SK-N-SH (cell line): ENCODE measurements at regions not wholly inside any gene's neighbourhood (a gene's known extent, or its start where the extent isn't known, plus 50 kb on each side); places are given as distances from the start of the nearest gene placed in this dataset.

Experiments used
- EP300 ChIP-seq, 2 experiments: IDR thresholded peaks; 2 replicates each; pipeline versions ENCODE4 v1.4.0 to v1.6.1; 2012; ENCODE audit warnings: borderline replicate concordance in 1 of 2, low read depth in 1 of 2, low read length in 1 of 2
- GATA2 ChIP-seq: sonication (generic); formaldehyde crosslinking; IDR thresholded peaks from 2 replicates; pipeline ENCODE4 v1.5.0; 2020; ENCODE audit warnings: mild to moderate bottlenecking, missing genetic modification reagents
- JUND ChIP-seq: IDR thresholded peaks from 2 replicates; pipeline ENCODE4 v1.4.0; 2012
- POLR2AphosphoS5 ChIP-seq: IDR thresholded peaks from 2 replicates; pipeline ENCODE4 v1.6.1; 2012; ENCODE audit warnings: low read depth, low read length
- RAD21 ChIP-seq: IDR thresholded peaks from 2 replicates; pipeline ENCODE4 v1.6.1; 2012; ENCODE audit warnings: mild to moderate bottlenecking, low read length
- SMC3 ChIP-seq: IDR thresholded peaks from 2 replicates; pipeline ENCODE4 v1.6.1; 2012; ENCODE audit warnings: low read depth, low read length, improper control_type of control experiment
- TCF12 ChIP-seq: IDR thresholded peaks from 2 replicates; pipeline ENCODE4 v1.4.0; 2012
- TF ChIP-seq, protein P1 (sequence below): IDR thresholded peaks from 2 replicates; pipeline ENCODE4 v1.6.1; 2012; ENCODE audit warnings: mild to moderate bottlenecking, low read depth, low read length, moderate library complexity
- TF ChIP-seq, protein P2 (sequence below): fragments of 200-600 bp; sonication (generic); IDR thresholded peaks from 2 replicates; pipeline ENCODE4 v1.6.1; 2017; ENCODE audit warnings: antibody characterized with exemption, mild to moderate bottlenecking, moderate library complexity
- TF ChIP-seq, protein P3 (sequence below): fragments of 150-350 bp; IDR thresholded peaks from 2 replicates; pipeline ENCODE4 v1.6.1; 2017; ENCODE audit warnings: antibody characterized with exemption, low read length, low read depth, borderline replicate concordance

DNA sequence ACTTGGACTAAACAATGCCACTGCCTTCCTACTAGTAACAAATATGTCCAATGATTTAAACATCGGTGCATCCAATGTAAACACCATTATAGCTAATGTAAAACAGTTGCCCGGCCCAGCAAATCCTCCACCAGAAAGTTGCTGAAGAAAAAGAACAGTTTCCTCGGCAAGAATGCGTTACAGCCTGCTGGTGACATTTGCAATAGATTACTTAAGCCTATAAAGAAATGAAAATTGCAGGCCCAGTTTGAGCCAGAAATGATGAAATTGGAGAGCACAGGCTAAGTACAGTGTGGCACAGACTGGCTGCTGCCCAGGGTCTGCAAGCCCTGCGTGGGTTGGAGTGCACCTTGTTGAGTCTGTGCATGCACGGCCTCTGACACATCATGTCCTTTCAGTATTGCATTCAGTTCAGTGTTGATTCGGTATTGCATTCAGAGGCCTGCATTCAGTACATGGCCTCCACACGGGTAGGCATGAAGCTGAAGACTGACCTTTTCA, 406.0 kb upstream of the KLF4 start:
- TF ChIP-seq POLR2AphosphoS5 (no peak), TCF12 (no peak), EP300 (IDR thresholded peaks at IDR 0.05; ENCODE audit: borderline replicate concordance in 1 of 2, low read depth in 1 of 2, low read length in 1 of 2) (no peak), SMC3 (no peak), GATA2 (CRISPR knock-in tag) (no peak), RAD21 (no peak), JUND (no peak)
- TF ChIP-seq, protein P1, sequence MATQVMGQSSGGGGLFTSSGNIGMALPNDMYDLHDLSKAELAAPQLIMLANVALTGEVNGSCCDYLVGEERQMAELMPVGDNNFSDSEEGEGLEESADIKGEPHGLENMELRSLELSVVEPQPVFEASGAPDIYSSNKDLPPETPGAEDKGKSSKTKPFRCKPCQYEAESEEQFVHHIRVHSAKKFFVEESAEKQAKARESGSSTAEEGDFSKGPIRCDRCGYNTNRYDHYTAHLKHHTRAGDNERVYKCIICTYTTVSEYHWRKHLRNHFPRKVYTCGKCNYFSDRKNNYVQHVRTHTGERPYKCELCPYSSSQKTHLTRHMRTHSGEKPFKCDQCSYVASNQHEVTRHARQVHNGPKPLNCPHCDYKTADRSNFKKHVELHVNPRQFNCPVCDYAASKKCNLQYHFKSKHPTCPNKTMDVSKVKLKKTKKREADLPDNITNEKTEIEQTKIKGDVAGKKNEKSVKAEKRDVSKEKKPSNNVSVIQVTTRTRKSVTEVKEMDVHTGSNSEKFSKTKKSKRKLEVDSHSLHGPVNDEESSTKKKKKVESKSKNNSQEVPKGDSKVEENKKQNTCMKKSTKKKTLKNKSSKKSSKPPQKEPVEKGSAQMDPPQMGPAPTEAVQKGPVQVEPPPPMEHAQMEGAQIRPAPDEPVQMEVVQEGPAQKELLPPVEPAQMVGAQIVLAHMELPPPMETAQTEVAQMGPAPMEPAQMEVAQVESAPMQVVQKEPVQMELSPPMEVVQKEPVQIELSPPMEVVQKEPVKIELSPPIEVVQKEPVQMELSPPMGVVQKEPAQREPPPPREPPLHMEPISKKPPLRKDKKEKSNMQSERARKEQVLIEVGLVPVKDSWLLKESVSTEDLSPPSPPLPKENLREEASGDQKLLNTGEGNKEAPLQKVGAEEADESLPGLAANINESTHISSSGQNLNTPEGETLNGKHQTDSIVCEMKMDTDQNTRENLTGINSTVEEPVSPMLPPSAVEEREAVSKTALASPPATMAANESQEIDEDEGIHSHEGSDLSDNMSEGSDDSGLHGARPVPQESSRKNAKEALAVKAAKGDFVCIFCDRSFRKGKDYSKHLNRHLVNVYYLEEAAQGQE, result no peak
- TF ChIP-seq, protein P2, sequence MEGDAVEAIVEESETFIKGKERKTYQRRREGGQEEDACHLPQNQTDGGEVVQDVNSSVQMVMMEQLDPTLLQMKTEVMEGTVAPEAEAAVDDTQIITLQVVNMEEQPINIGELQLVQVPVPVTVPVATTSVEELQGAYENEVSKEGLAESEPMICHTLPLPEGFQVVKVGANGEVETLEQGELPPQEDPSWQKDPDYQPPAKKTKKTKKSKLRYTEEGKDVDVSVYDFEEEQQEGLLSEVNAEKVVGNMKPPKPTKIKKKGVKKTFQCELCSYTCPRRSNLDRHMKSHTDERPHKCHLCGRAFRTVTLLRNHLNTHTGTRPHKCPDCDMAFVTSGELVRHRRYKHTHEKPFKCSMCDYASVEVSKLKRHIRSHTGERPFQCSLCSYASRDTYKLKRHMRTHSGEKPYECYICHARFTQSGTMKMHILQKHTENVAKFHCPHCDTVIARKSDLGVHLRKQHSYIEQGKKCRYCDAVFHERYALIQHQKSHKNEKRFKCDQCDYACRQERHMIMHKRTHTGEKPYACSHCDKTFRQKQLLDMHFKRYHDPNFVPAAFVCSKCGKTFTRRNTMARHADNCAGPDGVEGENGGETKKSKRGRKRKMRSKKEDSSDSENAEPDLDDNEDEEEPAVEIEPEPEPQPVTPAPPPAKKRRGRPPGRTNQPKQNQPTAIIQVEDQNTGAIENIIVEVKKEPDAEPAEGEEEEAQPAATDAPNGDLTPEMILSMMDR, result no peak
- TF ChIP-seq, protein P3, sequence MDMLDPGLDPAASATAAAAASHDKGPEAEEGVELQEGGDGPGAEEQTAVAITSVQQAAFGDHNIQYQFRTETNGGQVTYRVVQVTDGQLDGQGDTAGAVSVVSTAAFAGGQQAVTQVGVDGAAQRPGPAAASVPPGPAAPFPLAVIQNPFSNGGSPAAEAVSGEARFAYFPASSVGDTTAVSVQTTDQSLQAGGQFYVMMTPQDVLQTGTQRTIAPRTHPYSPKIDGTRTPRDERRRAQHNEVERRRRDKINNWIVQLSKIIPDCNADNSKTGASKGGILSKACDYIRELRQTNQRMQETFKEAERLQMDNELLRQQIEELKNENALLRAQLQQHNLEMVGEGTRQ, result no peak
